ENCODE measurements at regions not wholly inside any gene's neighbourhood (a gene's known extent, or its start where the extent isn't known, plus 50 kb on each side); places are given as distances from the start of the nearest gene placed in this dataset.

GRCh38 chr1:188958461-188959115 is 1519.1 kb downstream of the BRINP3 start:
- Histone ChIP-seq H3K27me3 (ENCODE audit: control insufficient read depth in 3 of 3, insufficient read depth in 3 of 3, low read length in 2 of 3) (no peaks in the 10 kb centered on the region), H3K36me3 (ENCODE audit: control insufficient read depth in 4 of 4, insufficient read depth in 4 of 4, low read length in 4 of 4) (no peaks in the 10 kb centered on the region), H3K27ac (ENCODE audit: low read depth in 1 of 2, low read length in 1 of 2) (no peak overlapping the region), H3K4me3 (no peak overlapping the region), H3K9me3 (ENCODE audit: control insufficient read depth in 4 of 4, insufficient read depth in 3 of 4, low read length in 3 of 4) (peaks cover 0 to 5% (median 0%) of the 10 kb centered on the region in 4 donors), H3K9ac (ENCODE audit: insufficient read depth in 1 of 2, low read length in 2 of 2) (no peak overlapping the region), H3K4me1 (ENCODE audit: control insufficient read depth in 5 of 5, insufficient read depth in 5 of 5, low read length in 5 of 5) (no peaks in the 10 kb centered on the region)
- ATAC-seq (ENCODE audit: insufficient read depth, low FRiP score) (no peak), DNase-seq (peak in 1 of 3 donors; percentile 0)
- no peak for TF ChIP-seq CTCF (IDR thresholded peaks at IDR 0.05; ENCODE audit: control extremely low read depth, extremely low read depth)
- 38 to 40% methylated on average over 3 of the region's 3 CpGs for WGBS, 2 donors

- Histone ChIP-seq H3K36me3 (ENCODE audit: control insufficient read depth in 4 of 4, insufficient read depth in 4 of 4, low read length in 4 of 4) (no peaks in the 10 kb centered on the region), H3K4me3 (no peak overlapping the region), H3K9me3 (ENCODE audit: control insufficient read depth in 4 of 4, insufficient read depth in 3 of 4, low read length in 3 of 4) (no peaks in the 10 kb centered on the region), H3K4me1 (ENCODE audit: control insufficient read depth in 5 of 5, insufficient read depth in 5 of 5, low read length in 5 of 5) (no peaks in the 10 kb centered on the region), H3K27ac (ENCODE audit: low read depth in 1 of 2, low read length in 1 of 2) (no peak overlapping the region), H3K27me3 (ENCODE audit: control insufficient read depth in 3 of 3, insufficient read depth in 3 of 3, low read length in 2 of 3) (no peaks in the 10 kb centered on the region), H3K9ac (ENCODE audit: insufficient read depth in 1 of 2, low read length in 2 of 2) (no peak overlapping the region)
- ATAC-seq (ENCODE audit: insufficient read depth, low FRiP score) (no peak), DNase-seq (no peak)
- TF ChIP-seq CTCF (IDR thresholded peaks at IDR 0.05; ENCODE audit: control extremely low read depth, extremely low read depth), result no peak
- 60 to 76% methylated on average over 9 of the region's 9 CpGs for WGBS, 2 donors
These were observed 1490.8 kb downstream of the BRINP3 start for GRCh38 chr1:188986745-188987417.

GRCh38 chr1:188988589-188988988 is 1489.1 kb downstream of the BRINP3 start:
- no peak overlapping the region for H3K27ac ChIP-seq (ENCODE audit: low read depth in 1 of 2, low read length in 1 of 2)
- ATAC-seq (ENCODE audit: insufficient read depth, low FRiP score) (no peak), DNase-seq (no peak)
- H3K4me1 ChIP-seq (ENCODE audit: control insufficient read depth in 5 of 5, insufficient read depth in 5 of 5, low read length in 5 of 5), result no peaks in the 10 kb centered on the region
- WGBS, 2 donors, result 80 to 81% methylated on average over 3 of the region's 3 CpGs
- no peak for TF ChIP-seq CTCF (IDR thresholded peaks at IDR 0.05; ENCODE audit: control extremely low read depth, extremely low read depth)
- no peaks in the 10 kb centered on the region for H3K9me3 ChIP-seq (ENCODE audit: control insufficient read depth in 4 of 4, insufficient read depth in 3 of 4, low read length in 3 of 4)
- no peaks in the 10 kb centered on the region for H3K36me3 ChIP-seq (ENCODE audit: control insufficient read depth in 4 of 4, insufficient read depth in 4 of 4, low read length in 4 of 4)
- H3K9ac ChIP-seq (ENCODE audit: insufficient read depth in 1 of 2, low read length in 2 of 2), result no peak overlapping the region
- no peaks in the 10 kb centered on the region for H3K27me3 ChIP-seq (ENCODE audit: control insufficient read depth in 3 of 3, insufficient read depth in 3 of 3, low read length in 2 of 3)
- H3K4me3 ChIP-seq, result no peak overlapping the region
